ENCODE measurements at regions not wholly inside any gene's neighbourhood (a gene's known extent, or its start where the extent isn't known, plus 50 kb on each side); places are given as distances from the start of the nearest gene placed in this dataset.

DNA sequence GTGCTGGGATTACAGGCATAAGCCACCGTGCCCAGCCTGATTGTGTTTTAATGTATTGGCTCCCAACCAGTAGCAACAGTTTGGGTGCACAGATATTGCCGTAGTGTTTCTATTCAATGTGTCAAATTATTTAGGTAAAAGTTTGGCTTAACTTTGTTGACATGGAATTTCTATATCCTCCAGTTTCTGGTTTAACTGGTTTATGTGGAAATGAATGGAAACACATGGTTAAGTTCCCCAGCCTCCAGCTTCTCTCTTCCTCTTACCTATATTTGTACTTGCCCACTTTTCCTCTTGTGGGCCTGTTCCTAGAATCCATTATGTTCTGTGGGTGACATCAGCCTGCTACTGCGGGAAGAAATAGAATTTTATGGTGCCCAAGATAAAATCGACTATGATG, 53.9 kb upstream of the ESR1 start:
- TF ChIP-seq, protein P1, sequence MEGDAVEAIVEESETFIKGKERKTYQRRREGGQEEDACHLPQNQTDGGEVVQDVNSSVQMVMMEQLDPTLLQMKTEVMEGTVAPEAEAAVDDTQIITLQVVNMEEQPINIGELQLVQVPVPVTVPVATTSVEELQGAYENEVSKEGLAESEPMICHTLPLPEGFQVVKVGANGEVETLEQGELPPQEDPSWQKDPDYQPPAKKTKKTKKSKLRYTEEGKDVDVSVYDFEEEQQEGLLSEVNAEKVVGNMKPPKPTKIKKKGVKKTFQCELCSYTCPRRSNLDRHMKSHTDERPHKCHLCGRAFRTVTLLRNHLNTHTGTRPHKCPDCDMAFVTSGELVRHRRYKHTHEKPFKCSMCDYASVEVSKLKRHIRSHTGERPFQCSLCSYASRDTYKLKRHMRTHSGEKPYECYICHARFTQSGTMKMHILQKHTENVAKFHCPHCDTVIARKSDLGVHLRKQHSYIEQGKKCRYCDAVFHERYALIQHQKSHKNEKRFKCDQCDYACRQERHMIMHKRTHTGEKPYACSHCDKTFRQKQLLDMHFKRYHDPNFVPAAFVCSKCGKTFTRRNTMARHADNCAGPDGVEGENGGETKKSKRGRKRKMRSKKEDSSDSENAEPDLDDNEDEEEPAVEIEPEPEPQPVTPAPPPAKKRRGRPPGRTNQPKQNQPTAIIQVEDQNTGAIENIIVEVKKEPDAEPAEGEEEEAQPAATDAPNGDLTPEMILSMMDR (IDR thresholded peaks at IDR 0.05; ENCODE audit: low read depth, low read length): no peak
- no peak for TF ChIP-seq POLR2A (IDR thresholded peaks at IDR 0.05; ENCODE audit: extremely low read depth, insufficient read length)
- no peak for TF ChIP-seq MYC (IDR thresholded peaks at IDR 0.05; ENCODE audit: low read depth, low read length)

Data from NB4 (cell line).